CD14-positive monocyte (primary cell): ENCODE measurements at regions not wholly inside any gene's neighbourhood (a gene's known extent, or its start where the extent isn't known, plus 50 kb on each side); places are given as distances from the start of the nearest gene placed in this dataset.

ENCODE experiments used
- DNase-seq, 3 donors: peaks; one replicate each; pipeline ENCODE4 v3.0.0-alpha.2; 2011 to 2022
- H2AFZ ChIP-seq: 2 replicates; pipeline ENCODE4 v1.6.0; 2012; ENCODE audit warnings: mild to moderate bottlenecking, low read depth, low read length, inconsistent platforms; ENCODE audit not compliant: insufficient read depth, poor library complexity, severe bottlenecking
- H3K27ac ChIP-seq, 2 donors: 1 replicate in 1 of 2; 2 replicates in 1 of 2; pipeline ENCODE4 v1.5.1; 2012 to 2013; ENCODE audit warnings: low read length in 2 of 2, control low read depth in 1 of 2, inconsistent platforms in 1 of 2, low read depth in 1 of 2, mild to moderate bottlenecking in 1 of 2
- H3K27me3 ChIP-seq, 2 donors: one replicate each; pipeline versions ENCODE4 v1.6.0 to v1.6.1; 2011 to 2013; ENCODE audit warnings: low read length in 2 of 2; ENCODE audit not compliant: control insufficient read depth in 2 of 2, insufficient read depth in 2 of 2
- H3K36me3 ChIP-seq, 2 donors: replicated peaks in 1 of 2; 1 replicate in 1 of 2; 2 replicates in 1 of 2; pipeline versions ENCODE4 v1.5.1 to v1.6.1; 2012 to 2013; ENCODE audit warnings: low read length in 2 of 2, control low read depth in 1 of 2, inconsistent platforms in 1 of 2, mild to moderate bottlenecking in 1 of 2; ENCODE audit not compliant: insufficient read depth in 2 of 2, control insufficient read depth in 1 of 2
- H3K4me1 ChIP-seq, 2 donors: 1 replicate in 1 of 2; 2 replicates in 1 of 2; pipeline versions ENCODE4 v1.5.1 to v1.6.1; 2012 to 2013; ENCODE audit warnings: low read length in 2 of 2, control low read depth in 1 of 2, inconsistent platforms in 1 of 2, mild to moderate bottlenecking in 1 of 2, moderate library complexity in 1 of 2; ENCODE audit not compliant: insufficient read depth in 2 of 2, control insufficient read depth in 1 of 2
- H3K4me2 ChIP-seq: replicated peaks from 2 replicates; pipeline ENCODE3; 2012; ENCODE audit warnings: low read length, moderate library complexity, mild to moderate bottlenecking; ENCODE audit not compliant: poor library complexity, severe bottlenecking; ENCODE audit errors: extremely low read depth
- H3K4me3 ChIP-seq, 3 experiments: fragments of 200-600 bp in 1 of 3; sonication (generic) in 1 of 3; replicated peaks in 1 of 3; 1 replicate in 2 of 3; 2 replicates in 1 of 3; pipeline ENCODE4 v1.5.1; 2011 to 2013; ENCODE audit warnings: low read length in 3 of 3, mild to moderate bottlenecking in 3 of 3, control low read depth in 2 of 3, low read depth in 2 of 3, inconsistent platforms in 1 of 3, moderate library complexity in 1 of 3
- H3K79me2 ChIP-seq: 2 replicates; pipeline ENCODE4 v1.6.0; 2012; ENCODE audit warnings: mild to moderate bottlenecking, control low read depth, inconsistent platforms, low read length, moderate library complexity; ENCODE audit not compliant: insufficient read depth
- H3K9ac ChIP-seq: 2 replicates; pipeline ENCODE4 v1.6.0; 2017; ENCODE audit warnings: low read length, mild to moderate bottlenecking; ENCODE audit not compliant: insufficient read depth, poor library complexity, severe bottlenecking
- H3K9me3 ChIP-seq, 2 donors: replicated peaks in 1 of 2; 1 replicate in 1 of 2; 2 replicates in 1 of 2; pipeline versions ENCODE4 v1.5.1 to v1.6.1; 2012 to 2013; ENCODE audit warnings: low read length in 2 of 2, control low read depth in 1 of 2; ENCODE audit not compliant: control insufficient read depth in 1 of 2, insufficient read depth in 1 of 2
- H4K20me1 ChIP-seq: 2 replicates; pipeline ENCODE4 v1.6.0; 2012; ENCODE audit warnings: mild to moderate bottlenecking, low read length, control low read depth, moderate library complexity; ENCODE audit not compliant: insufficient read depth
- H3K27ac Mint-ChIP-seq, 7 donors: one replicate each; pipeline ENCODE4 v1.8.0; 2020; ENCODE audit warnings: mild to moderate bottlenecking in 7 of 7, mixed read lengths in 7 of 7, moderate library complexity in 6 of 7, inconsistent platforms in 2 of 7
- H3K27me3 Mint-ChIP-seq, 3 donors: one replicate each; pipeline ENCODE4 v1.8.0; 2021 to 2022; ENCODE audit warnings: low read depth in 3 of 3, mild to moderate bottlenecking in 3 of 3, mixed read lengths in 3 of 3, moderate library complexity in 3 of 3, inconsistent platforms in 1 of 3
- H3K36me3 Mint-ChIP-seq, 2 donors: one replicate each; pipeline ENCODE4 v1.8.0; 2020; ENCODE audit warnings: mixed read lengths in 2 of 2, inconsistent platforms in 1 of 2, mild to moderate bottlenecking in 1 of 2
- H3K4me1 Mint-ChIP-seq: one replicate; pipeline ENCODE4 v1.8.0; 2020; ENCODE audit warnings: mild to moderate bottlenecking, mixed read lengths
- H3K4me3 Mint-ChIP-seq, 2 donors: one replicate each; pipeline ENCODE4 v1.8.0; 2020; ENCODE audit warnings: mild to moderate bottlenecking in 2 of 2, mixed read lengths in 2 of 2, moderate library complexity in 1 of 2
- H3K9me3 Mint-ChIP-seq, 7 donors: one replicate each; pipeline ENCODE4 v1.8.0; 2020 to 2022; ENCODE audit warnings: mixed read lengths in 7 of 7, mild to moderate bottlenecking in 6 of 7, moderate library complexity in 6 of 7, inconsistent platforms in 2 of 7
- CTCF ChIP-seq: fragments of 200-600 bp; IDR thresholded peaks from one replicate; pipeline ENCODE4 v1.8.0; 2022; ENCODE audit warnings: antibody characterized with exemption, mild to moderate bottlenecking
- WGBS: methylation state at CpG from one replicate; pipeline ENCODE4 v1.1.5; 2013; ENCODE audit warnings: missing lambda C conversion rate; ENCODE audit not compliant: insufficient coverage; 5-methylcytosine and 5-hydroxymethylcytosine counted together
- intact Hi-C, 2 donors: fragments of 100-400 bp; cut with micrococcal nuclease; formaldehyde crosslinking; loops; one replicate each; pipeline versions ENCODE4 v1.15.0 to v1.15.1; 2023

GRCh38 chrX:8319359-8319758 is 145.3 kb upstream of the VCX3B start:
- no peak overlapping the region for H3K4me2 ChIP-seq
- Mint-ChIP-seq H3K36me3 (no peaks in the 10 kb centered on the region), H3K9me3 (peaks cover 0 to 12% (median 5%) of the 10 kb centered on the region in 7 donors), H3K27ac (no peak overlapping the region), H3K4me1 (no peaks in the 10 kb centered on the region), H3K4me3 (no peak overlapping the region), H3K27me3 (peaks cover 0 to 4% (median 0%) of the 10 kb centered on the region in 3 donors)
- no peak overlapping the region for H2AFZ ChIP-seq
- no peaks in the 10 kb centered on the region for H3K36me3 ChIP-seq
- H3K4me1 ChIP-seq, result no peaks in the 10 kb centered on the region
- DNase-seq, result no peak
- intact Hi-C loops, result no loop called here
- H3K27ac ChIP-seq, result no peak overlapping the region
- H4K20me1 ChIP-seq, result no peaks in the 10 kb centered on the region
- no CpG with 5 or more reads among the region's 7 CpGs for WGBS
- no peak overlapping the region for H3K9ac ChIP-seq
- H3K4me3 ChIP-seq, result no peak overlapping the region
- no peaks in the 10 kb centered on the region for H3K79me2 ChIP-seq
- H3K9me3 ChIP-seq, result peaks cover 0 to 11% of the 10 kb centered on the region in 2 donors
- no peaks in the 10 kb centered on the region for H3K27me3 ChIP-seq
- no peak for TF ChIP-seq CTCF

DNA sequence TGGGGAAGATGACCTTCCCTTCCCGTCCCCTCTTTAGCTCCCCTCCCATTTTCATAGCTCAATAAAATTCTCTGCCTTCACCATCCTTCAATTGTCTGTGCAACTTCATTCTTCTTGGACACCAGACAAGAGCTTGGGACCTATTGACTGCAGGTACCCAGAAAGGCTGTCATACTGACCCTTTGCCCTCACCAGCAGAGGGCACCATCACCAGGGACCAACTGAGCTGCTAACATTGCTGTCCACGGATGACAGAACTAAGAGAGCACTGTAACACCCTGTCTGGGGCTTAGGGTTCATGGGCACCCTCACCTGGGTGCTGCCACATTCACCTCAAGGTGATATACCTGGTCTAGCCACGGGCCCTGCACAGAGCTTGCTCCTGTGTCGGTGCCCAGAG is 141.3 kb upstream of the VCX3B start:
- Histone ChIP-seq H3K27me3 (no peaks in the 10 kb centered on the region), H3K36me3 (no peaks in the 10 kb centered on the region), H3K9me3 (peaks cover 0 to 11% of the 10 kb centered on the region in 2 donors), H3K4me1 (no peaks in the 10 kb centered on the region), H3K4me3 (no peak overlapping the region), H3K27ac (no peak overlapping the region), H3K4me2 (no peak overlapping the region), H3K79me2 (no peaks in the 10 kb centered on the region), H2AFZ (no peak overlapping the region), H4K20me1 (no peaks in the 10 kb centered on the region), H3K9ac (no peak overlapping the region)
- 100% methylated on average over 1 of the region's 4 CpGs for WGBS
- Mint-ChIP-seq H3K4me3 (no peak overlapping the region), H3K27ac (no peak overlapping the region), H3K9me3 (peaks cover 2 to 12% (median 5%) of the 10 kb centered on the region in 7 donors), H3K27me3 (no peaks in the 10 kb centered on the region), H3K4me1 (no peaks in the 10 kb centered on the region), H3K36me3 (no peaks in the 10 kb centered on the region)
- intact Hi-C loops, result no loop called here
- TF ChIP-seq CTCF, result no peak
- no peak for DNase-seq
